ENCODE measurements at regions not wholly inside any gene's neighbourhood (a gene's known extent, or its start where the extent isn't known, plus 50 kb on each side); places are given as distances from the start of the nearest gene placed in this dataset.

- no peak for DNase-seq (ENCODE audit: low read depth in 2 of 3, low spot score in 2 of 3)
Measured at GRCh38 chr18:24731981-24732380, 271.5 kb downstream of the HRH4 start.

GRCh38 chr18:24734058-24734457 is 273.6 kb downstream of the HRH4 start:
- DNase-seq (ENCODE audit: low read depth in 2 of 3, low spot score in 2 of 3) = no peak

- no peak for DNase-seq (ENCODE audit: low read depth in 2 of 3, low spot score in 2 of 3)
Measured at GRCh38 chr18:24735624-24736231, 275.3 kb downstream of the HRH4 start.

- DNase-seq (ENCODE audit: low read depth in 2 of 3, low spot score in 2 of 3) = no peak
Measured at GRCh38 chr18:24736662-24737330, 276.4 kb downstream of the HRH4 start.

- DNase-seq (ENCODE audit: low read depth in 2 of 3, low spot score in 2 of 3) = no peak
Measured at GRCh38 chr18:24740829-24741228, 280.4 kb downstream of the HRH4 start.

- DNase-seq (ENCODE audit: low read depth in 2 of 3, low spot score in 2 of 3) = no peak
Measured at GRCh38 chr18:24741321-24741720, 280.9 kb downstream of the HRH4 start.

- no peak for DNase-seq (ENCODE audit: low read depth in 2 of 3, low spot score in 2 of 3)
Measured at GRCh38 chr18:24741965-24742724, 281.7 kb downstream of the HRH4 start.

GRCh38 chr18:24754583-24755253 is 294.3 kb downstream of the HRH4 start:
- no peak for DNase-seq (ENCODE audit: low read depth in 2 of 3, low spot score in 2 of 3)

- DNase-seq (ENCODE audit: low read depth in 2 of 3, low spot score in 2 of 3) = no peak
Measured at GRCh38 chr18:24756385-24756784, 295.9 kb downstream of the HRH4 start.

- DNase-seq (ENCODE audit: low read depth in 2 of 3, low spot score in 2 of 3) = no peak
Measured at GRCh38 chr18:24757134-24757533, 296.7 kb downstream of the HRH4 start.

GRCh38 chr18:24761765-24762164 is 301.3 kb downstream of the HRH4 start:
- DNase-seq (ENCODE audit: low read depth in 2 of 3, low spot score in 2 of 3) = no peak

GRCh38 chr18:24762511-24762910 is 302.1 kb downstream of the HRH4 start:
- no peak for DNase-seq (ENCODE audit: low read depth in 2 of 3, low spot score in 2 of 3)

GRCh38 chr18:24763765-24764513 is 303.5 kb downstream of the HRH4 start:
- no peak for DNase-seq (ENCODE audit: low read depth in 2 of 3, low spot score in 2 of 3)

- DNase-seq (ENCODE audit: low read depth in 2 of 3, low spot score in 2 of 3) = no peak
Measured at GRCh38 chr18:24764766-24765165, 304.3 kb downstream of the HRH4 start.

- DNase-seq (ENCODE audit: low read depth in 2 of 3, low spot score in 2 of 3) = no peak
Measured at GRCh38 chr18:24766376-24766775, 305.9 kb downstream of the HRH4 start.

GRCh38 chr18:24770311-24771024 is 310.0 kb downstream of the HRH4 start:
- DNase-seq (ENCODE audit: low read depth in 2 of 3, low spot score in 2 of 3) = no peak

- no peak for DNase-seq (ENCODE audit: low read depth in 2 of 3, low spot score in 2 of 3)
Measured at GRCh38 chr18:24771300-24771699, 310.9 kb downstream of the HRH4 start.

- no peak for DNase-seq (ENCODE audit: low read depth in 2 of 3, low spot score in 2 of 3)
Measured at GRCh38 chr18:24773101-24773500, 312.7 kb downstream of the HRH4 start.

- DNase-seq (ENCODE audit: low read depth in 2 of 3, low spot score in 2 of 3) = no peak
Measured at GRCh38 chr18:24776019-24776418, 315.6 kb downstream of the HRH4 start.

GRCh38 chr18:24778810-24779418 is 318.5 kb downstream of the HRH4 start:
- DNase-seq (ENCODE audit: low read depth in 2 of 3, low spot score in 2 of 3) = no peak

Data from activated CD8-positive, alpha-beta memory T cell treated with anti-CD3 and anti-CD28 coated beads for 48 hours (primary cell).